CD14-positive monocyte (primary cell): ENCODE measurements at regions not wholly inside any gene's neighbourhood (a gene's known extent, or its start where the extent isn't known, plus 50 kb on each side); places are given as distances from the start of the nearest gene placed in this dataset.

Experiments
- DNase-seq, 3 donors: peaks; one replicate each; pipeline ENCODE4 v3.0.0-alpha.2; 2011 to 2022
- H2AFZ ChIP-seq: 2 replicates; pipeline ENCODE4 v1.6.0; 2012; ENCODE audit warnings: mild to moderate bottlenecking, low read depth, low read length, inconsistent platforms; ENCODE audit not compliant: insufficient read depth, poor library complexity, severe bottlenecking
- H3K27ac ChIP-seq, 2 donors: 1 replicate in 1 of 2; 2 replicates in 1 of 2; pipeline ENCODE4 v1.5.1; 2012 to 2013; ENCODE audit warnings: low read length in 2 of 2, control low read depth in 1 of 2, inconsistent platforms in 1 of 2, low read depth in 1 of 2, mild to moderate bottlenecking in 1 of 2
- H3K27me3 ChIP-seq, 2 donors: one replicate each; pipeline versions ENCODE4 v1.6.0 to v1.6.1; 2011 to 2013; ENCODE audit warnings: low read length in 2 of 2; ENCODE audit not compliant: control insufficient read depth in 2 of 2, insufficient read depth in 2 of 2
- H3K36me3 ChIP-seq, 2 donors: replicated peaks in 1 of 2; 1 replicate in 1 of 2; 2 replicates in 1 of 2; pipeline versions ENCODE4 v1.5.1 to v1.6.1; 2012 to 2013; ENCODE audit warnings: low read length in 2 of 2, control low read depth in 1 of 2, inconsistent platforms in 1 of 2, mild to moderate bottlenecking in 1 of 2; ENCODE audit not compliant: insufficient read depth in 2 of 2, control insufficient read depth in 1 of 2
- H3K4me1 ChIP-seq, 2 donors: 1 replicate in 1 of 2; 2 replicates in 1 of 2; pipeline versions ENCODE4 v1.5.1 to v1.6.1; 2012 to 2013; ENCODE audit warnings: low read length in 2 of 2, control low read depth in 1 of 2, inconsistent platforms in 1 of 2, mild to moderate bottlenecking in 1 of 2, moderate library complexity in 1 of 2; ENCODE audit not compliant: insufficient read depth in 2 of 2, control insufficient read depth in 1 of 2
- H3K4me2 ChIP-seq: replicated peaks from 2 replicates; pipeline ENCODE3; 2012; ENCODE audit warnings: low read length, moderate library complexity, mild to moderate bottlenecking; ENCODE audit not compliant: poor library complexity, severe bottlenecking; ENCODE audit errors: extremely low read depth
- H3K4me3 ChIP-seq, 3 experiments: fragments of 200-600 bp in 1 of 3; sonication (generic) in 1 of 3; replicated peaks in 1 of 3; 1 replicate in 2 of 3; 2 replicates in 1 of 3; pipeline ENCODE4 v1.5.1; 2011 to 2013; ENCODE audit warnings: low read length in 3 of 3, mild to moderate bottlenecking in 3 of 3, control low read depth in 2 of 3, low read depth in 2 of 3, inconsistent platforms in 1 of 3, moderate library complexity in 1 of 3
- H3K79me2 ChIP-seq: 2 replicates; pipeline ENCODE4 v1.6.0; 2012; ENCODE audit warnings: mild to moderate bottlenecking, control low read depth, inconsistent platforms, low read length, moderate library complexity; ENCODE audit not compliant: insufficient read depth
- H3K9ac ChIP-seq: 2 replicates; pipeline ENCODE4 v1.6.0; 2017; ENCODE audit warnings: low read length, mild to moderate bottlenecking; ENCODE audit not compliant: insufficient read depth, poor library complexity, severe bottlenecking
- H3K9me3 ChIP-seq, 2 donors: replicated peaks in 1 of 2; 1 replicate in 1 of 2; 2 replicates in 1 of 2; pipeline versions ENCODE4 v1.5.1 to v1.6.1; 2012 to 2013; ENCODE audit warnings: low read length in 2 of 2, control low read depth in 1 of 2; ENCODE audit not compliant: control insufficient read depth in 1 of 2, insufficient read depth in 1 of 2
- H4K20me1 ChIP-seq: 2 replicates; pipeline ENCODE4 v1.6.0; 2012; ENCODE audit warnings: mild to moderate bottlenecking, low read length, control low read depth, moderate library complexity; ENCODE audit not compliant: insufficient read depth
- H3K27ac Mint-ChIP-seq, 7 donors: one replicate each; pipeline ENCODE4 v1.8.0; 2020; ENCODE audit warnings: mild to moderate bottlenecking in 7 of 7, mixed read lengths in 7 of 7, moderate library complexity in 6 of 7, inconsistent platforms in 2 of 7
- H3K27me3 Mint-ChIP-seq, 3 donors: one replicate each; pipeline ENCODE4 v1.8.0; 2021 to 2022; ENCODE audit warnings: low read depth in 3 of 3, mild to moderate bottlenecking in 3 of 3, mixed read lengths in 3 of 3, moderate library complexity in 3 of 3, inconsistent platforms in 1 of 3
- H3K36me3 Mint-ChIP-seq, 2 donors: one replicate each; pipeline ENCODE4 v1.8.0; 2020; ENCODE audit warnings: mixed read lengths in 2 of 2, inconsistent platforms in 1 of 2, mild to moderate bottlenecking in 1 of 2
- H3K4me1 Mint-ChIP-seq: one replicate; pipeline ENCODE4 v1.8.0; 2020; ENCODE audit warnings: mild to moderate bottlenecking, mixed read lengths
- H3K4me3 Mint-ChIP-seq, 2 donors: one replicate each; pipeline ENCODE4 v1.8.0; 2020; ENCODE audit warnings: mild to moderate bottlenecking in 2 of 2, mixed read lengths in 2 of 2, moderate library complexity in 1 of 2
- H3K9me3 Mint-ChIP-seq, 7 donors: one replicate each; pipeline ENCODE4 v1.8.0; 2020 to 2022; ENCODE audit warnings: mixed read lengths in 7 of 7, mild to moderate bottlenecking in 6 of 7, moderate library complexity in 6 of 7, inconsistent platforms in 2 of 7
- CTCF ChIP-seq: fragments of 200-600 bp; IDR thresholded peaks from one replicate; pipeline ENCODE4 v1.8.0; 2022; ENCODE audit warnings: antibody characterized with exemption, mild to moderate bottlenecking
- WGBS: methylation state at CpG from one replicate; pipeline ENCODE4 v1.1.5; 2013; ENCODE audit warnings: missing lambda C conversion rate; ENCODE audit not compliant: insufficient coverage; 5-methylcytosine and 5-hydroxymethylcytosine counted together
- intact Hi-C, 2 donors: fragments of 100-400 bp; cut with micrococcal nuclease; formaldehyde crosslinking; loops; one replicate each; pipeline versions ENCODE4 v1.15.0 to v1.15.1; 2023

DNA sequence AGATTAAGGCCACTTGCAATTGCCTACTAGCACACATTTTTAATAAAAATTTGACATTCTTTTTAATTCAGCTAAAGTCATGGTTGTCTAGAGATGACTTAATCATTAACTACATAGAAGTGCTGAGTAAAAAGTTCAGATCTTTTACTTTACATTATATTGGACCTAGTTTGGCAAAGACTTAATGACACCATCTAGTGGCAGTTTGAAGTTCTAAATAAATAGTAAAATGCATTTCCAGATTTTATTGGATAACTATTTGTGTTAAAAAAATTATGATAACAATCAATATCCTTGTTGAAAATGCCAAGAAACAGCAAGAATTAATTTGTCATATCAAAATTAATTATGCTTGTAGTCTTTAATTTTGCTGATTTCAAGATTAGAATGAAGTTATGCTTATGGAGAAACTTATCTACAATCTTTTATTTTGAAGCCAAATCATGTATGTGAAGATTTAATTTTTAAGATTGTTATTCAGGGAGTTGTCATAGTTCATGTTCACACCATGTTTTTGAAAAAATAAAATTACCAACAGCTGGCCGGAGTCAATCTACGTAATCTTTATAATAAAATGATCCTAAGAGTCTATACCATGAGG lies 69.6 kb upstream of the PJA2 start:
- Histone ChIP-seq H4K20me1 (no peaks in the 10 kb centered on the region), H3K27me3 (no peaks in the 10 kb centered on the region), H3K9ac (no peak overlapping the region), H3K4me1 (peaks cover 12 to 14% of the 10 kb centered on the region in 2 donors), H3K27ac (no peak overlapping the region), H3K4me3 (no peak overlapping the region), H3K4me2 (no peak overlapping the region), H3K36me3 (no peaks in the 10 kb centered on the region), H3K9me3 (no peaks in the 10 kb centered on the region), H2AFZ (no peak overlapping the region), H3K79me2 (no peaks in the 10 kb centered on the region)
- intact Hi-C loops: no loop called here
- no peak overlapping the region for H3K4me3 Mint-ChIP-seq
- no peaks in the 10 kb centered on the region for H3K9me3 Mint-ChIP-seq
- peak; percentile 52 for TF ChIP-seq CTCF
- WGBS: no CpG with 5 or more reads among the region's 2 CpGs
- no peaks in the 10 kb centered on the region for H3K36me3 Mint-ChIP-seq
- peaks cover 17% of the 10 kb centered on the region for H3K4me1 Mint-ChIP-seq
- H3K27me3 Mint-ChIP-seq: peaks cover 0 to 3% (median 3%) of the 10 kb centered on the region in 3 donors
- H3K27ac Mint-ChIP-seq: no peak overlapping the region
- no peak for DNase-seq

- no peak for TF ChIP-seq CTCF
- peaks cover 13% of the 10 kb centered on the region for H3K4me1 Mint-ChIP-seq
- no peaks in the 10 kb centered on the region for H3K79me2 ChIP-seq
- H3K9me3 Mint-ChIP-seq: no peaks in the 10 kb centered on the region
- no peaks in the 10 kb centered on the region for H3K27me3 ChIP-seq
- H3K4me3 Mint-ChIP-seq: no peak overlapping the region
- no peak overlapping the region for H3K27ac ChIP-seq
- no peaks in the 10 kb centered on the region for H4K20me1 ChIP-seq
- no peak overlapping the region for H3K9ac ChIP-seq
- no peak overlapping the region for H2AFZ ChIP-seq
- no peaks in the 10 kb centered on the region for H3K36me3 ChIP-seq
- peaks cover 0 to 3% (median 3%) of the 10 kb centered on the region in 3 donors for H3K27me3 Mint-ChIP-seq
- H3K4me2 ChIP-seq: no peak overlapping the region
- no peak overlapping the region for H3K4me3 ChIP-seq
- no peaks in the 10 kb centered on the region for H3K9me3 ChIP-seq
- intact Hi-C loops: no loop called here
- DNase-seq: no peak
- peaks cover 10 to 11% of the 10 kb centered on the region in 2 donors for H3K4me1 ChIP-seq
- no peak overlapping the region for H3K27ac Mint-ChIP-seq
- no peaks in the 10 kb centered on the region for H3K36me3 Mint-ChIP-seq
These were observed 69.1 kb upstream of the PJA2 start for GRCh38 chr5:109478830-109479229.
